Fibroblast of lung (primary cell): ENCODE measurements at regions not wholly inside any gene's neighbourhood (a gene's known extent, or its start where the extent isn't known, plus 50 kb on each side); places are given as distances from the start of the nearest gene placed in this dataset.

Source experiments
- DNase-seq, 2 donors: peaks; one replicate each; pipeline versions ENCODE4 v3.0.0 to v3.0.0-alpha.2; 2010; ENCODE audit warnings: low read depth in 2 of 2
- H2AFZ ChIP-seq: 2 replicates; pipeline ENCODE4 v1.5.1; 2012; ENCODE audit warnings: low read length, control low read depth, inconsistent platforms
- H3K27ac ChIP-seq: 2 replicates; pipeline ENCODE4 v1.5.1; 2011; ENCODE audit warnings: low read length, control low read depth; ENCODE audit not compliant: insufficient read depth
- H3K27me3 ChIP-seq: 2 replicates; pipeline ENCODE4 v1.5.1; 2011; ENCODE audit warnings: mild to moderate bottlenecking, low read length; ENCODE audit not compliant: control insufficient read depth, insufficient read depth
- H3K36me3 ChIP-seq: 2 replicates; pipeline ENCODE4 v1.5.1; 2011; ENCODE audit warnings: low read length; ENCODE audit not compliant: control insufficient read depth, insufficient read depth
- H3K4me1 ChIP-seq: 2 replicates; pipeline ENCODE4 v1.5.1; 2011; ENCODE audit warnings: low read length; ENCODE audit not compliant: control insufficient read depth, insufficient read depth; ENCODE audit errors: extremely low read depth
- H3K4me2 ChIP-seq: 2 replicates; pipeline ENCODE4 v1.5.1; 2011; ENCODE audit warnings: low read length, control low read depth; ENCODE audit not compliant: insufficient read depth; ENCODE audit errors: extremely low read depth
- H3K4me3 ChIP-seq, 4 experiments: fragments of 200-600 bp in 1 of 4; sonication (generic) in 1 of 4; replicated peaks in 1 of 4; 2 replicates each; pipeline ENCODE4 v1.5.1; 2011 to 2016; ENCODE audit warnings: low read length in 4 of 4, low read depth in 3 of 4, mild to moderate bottlenecking in 3 of 4, control low read depth in 2 of 4, inconsistent platforms in 1 of 4, mixed read lengths in 1 of 4; ENCODE audit not compliant: insufficient read depth in 1 of 4; ENCODE audit errors: control extremely low read depth in 1 of 4
- H3K79me2 ChIP-seq: 2 replicates; pipeline ENCODE4 v1.5.1; 2012; ENCODE audit warnings: mild to moderate bottlenecking, low read length, inconsistent platforms; ENCODE audit not compliant: control insufficient read depth, insufficient read depth
- H3K9ac ChIP-seq: 2 replicates; pipeline ENCODE4 v1.5.1; 2011; ENCODE audit warnings: mild to moderate bottlenecking, low read length, control low read depth; ENCODE audit not compliant: insufficient read depth
- H3K9me3 ChIP-seq: 2 replicates; pipeline ENCODE4 v1.5.1; 2012; ENCODE audit warnings: low read depth, low read length; ENCODE audit not compliant: control insufficient read depth, insufficient read depth
- H4K20me1 ChIP-seq: 2 replicates; pipeline ENCODE4 v1.5.1; 2011; ENCODE audit warnings: low read length; ENCODE audit not compliant: control insufficient read depth, insufficient read depth; ENCODE audit errors: extremely low read depth
- CTCF ChIP-seq, 2 donors: IDR thresholded peaks in 1 of 2; conservative IDR thresholded peaks in 1 of 2; 1 replicate in 1 of 2; 2 replicates in 1 of 2; pipeline ENCODE4 v1.5.1; 2011 to 2012; ENCODE audit warnings: low read length in 2 of 2, control low read depth in 1 of 2, inconsistent platforms in 1 of 2, low read depth in 1 of 2, mild to moderate bottlenecking in 1 of 2
- EZH2 ChIP-seq: IDR thresholded peaks from 2 replicates; pipeline ENCODE4 v1.5.1; 2012; ENCODE audit warnings: low read length, control low read depth, mild to moderate bottlenecking; ENCODE audit errors: missing control alignments

- Histone ChIP-seq H3K9ac (no peak overlapping the region), H3K79me2 (no peaks in the 10 kb centered on the region), H3K4me2 (no peak overlapping the region), H3K36me3 (no peaks in the 10 kb centered on the region), H3K27me3 (no peaks in the 10 kb centered on the region), H2AFZ (no peak overlapping the region), H4K20me1 (no peaks in the 10 kb centered on the region), H3K4me1 (peaks cover 7% of the 10 kb centered on the region), H3K4me3 (no peak overlapping the region), H3K9me3 (no peaks in the 10 kb centered on the region), H3K27ac (no peak overlapping the region)
- TF ChIP-seq EZH2 (no peak), CTCF (conservative IDR thresholded peaks at IDR 0.05 in 1 of 2, IDR thresholded peaks at IDR 0.05 in 1 of 2; ENCODE audit: low read depth in 1 of 2, low read length in 2 of 2) (no peak)
- no peak for DNase-seq
These were observed 69.8 kb upstream of the PPM1B start for GRCh38 chr2:44098891-44099290.

- Histone ChIP-seq H3K27me3 (no peaks in the 10 kb centered on the region), H3K4me1 (peaks cover 7% of the 10 kb centered on the region), H3K79me2 (no peaks in the 10 kb centered on the region), H3K4me2 (peak overlapping the region; percentile 54), H3K9ac (no peak overlapping the region), H4K20me1 (no peaks in the 10 kb centered on the region), H3K4me3 (no peak overlapping the region), H2AFZ (no peak overlapping the region), H3K9me3 (no peaks in the 10 kb centered on the region), H3K27ac (peak overlapping the region; percentile 40), H3K36me3 (no peaks in the 10 kb centered on the region)
- TF ChIP-seq EZH2 (no peak), CTCF (conservative IDR thresholded peaks at IDR 0.05 in 1 of 2, IDR thresholded peaks at IDR 0.05 in 1 of 2; ENCODE audit: low read depth in 1 of 2, low read length in 2 of 2) (no peak)
- DNase-seq: peak; percentile 98 to 99
These were observed 68.3 kb upstream of the PPM1B start for GRCh38 chr2:44100351-44100750.

GRCh38 chr2:44101246-44101645 is 67.4 kb upstream of the PPM1B start:
- Histone ChIP-seq H3K4me2 (no peak overlapping the region), H4K20me1 (no peaks in the 10 kb centered on the region), H2AFZ (no peak overlapping the region), H3K4me3 (no peak overlapping the region), H3K9ac (no peak overlapping the region), H3K27me3 (no peaks in the 10 kb centered on the region), H3K79me2 (no peaks in the 10 kb centered on the region), H3K36me3 (no peaks in the 10 kb centered on the region), H3K9me3 (no peaks in the 10 kb centered on the region), H3K4me1 (peaks cover 7% of the 10 kb centered on the region), H3K27ac (no peak overlapping the region)
- DNase-seq: no peak
- TF ChIP-seq CTCF (conservative IDR thresholded peaks at IDR 0.05 in 1 of 2, IDR thresholded peaks at IDR 0.05 in 1 of 2; ENCODE audit: low read depth in 1 of 2, low read length in 2 of 2) (no peak), EZH2 (no peak)
